HG03342 (cell line): ENCODE measurements at regions not wholly inside any gene's neighbourhood (a gene's known extent, or its start where the extent isn't known, plus 50 kb on each side); places are given as distances from the start of the nearest gene placed in this dataset.
"Not testable (repeated sequence)": the region's sequence is repeated elsewhere in the genome, so short reads cannot be mapped to it uniquely, and the experiment has no call there.

ENCODE experiments used
- ATAC-seq: cut with Tn5 transposase; IDR thresholded peaks from one replicate; pipeline ENCODE4 v1.9.1; 2021; ENCODE audit warnings: mild to moderate bottlenecking, moderate library complexity; ENCODE audit not compliant: unreplicated experiment

DNA sequence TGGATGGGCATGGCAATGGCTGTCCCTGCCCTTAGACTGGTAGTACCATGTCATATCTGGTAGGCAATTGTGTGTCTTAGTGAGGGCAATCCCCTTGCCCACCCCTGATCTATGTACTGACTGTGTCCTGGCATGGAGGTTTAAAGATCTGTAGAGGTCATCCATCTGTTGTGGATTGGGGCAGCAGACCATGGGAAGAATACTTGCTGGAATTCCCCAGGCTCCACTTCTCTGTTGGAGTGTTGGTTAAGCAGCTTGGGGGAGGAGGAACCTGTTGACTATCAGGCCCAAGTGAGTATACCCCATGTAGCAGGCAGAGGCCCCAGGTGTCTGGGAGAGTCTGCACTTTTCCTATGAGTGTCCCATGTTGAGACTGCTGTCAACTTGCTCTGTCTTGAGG is 246.7 kb upstream of the DIPK2B start:
- no peak for ATAC-seq

DNA sequence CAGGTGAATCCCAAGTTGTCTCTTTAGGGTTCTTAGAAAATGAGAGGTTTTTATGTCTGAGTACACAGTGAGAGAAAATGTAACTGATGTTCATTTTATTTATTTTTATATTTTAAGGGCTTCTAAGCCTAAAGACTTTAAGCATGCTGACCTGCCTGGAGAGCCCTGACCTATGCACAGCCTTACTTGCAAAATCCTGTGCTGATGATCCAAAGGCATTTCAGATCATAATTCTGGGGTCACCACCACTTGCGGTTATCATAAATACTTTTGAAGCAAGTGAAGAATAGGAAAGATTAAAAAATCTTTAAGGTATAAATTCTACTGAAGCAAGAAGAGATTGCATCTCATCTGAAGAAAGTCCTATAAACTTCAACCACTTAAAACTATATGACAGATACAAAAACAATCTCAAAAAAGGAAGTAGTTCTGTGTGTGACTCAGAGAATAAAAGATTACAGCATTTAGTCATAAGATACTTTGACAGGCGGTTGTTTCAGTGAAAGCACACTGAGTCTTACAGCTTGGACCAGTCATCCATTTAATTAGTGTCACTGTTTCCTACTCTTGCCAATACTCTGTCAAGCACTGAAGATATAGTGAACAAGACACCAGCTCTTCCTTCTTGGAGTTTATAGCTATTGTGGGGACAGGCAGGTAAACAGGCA is 245.2 kb upstream of the DIPK2B start:
- ATAC-seq, result no peak

DNA sequence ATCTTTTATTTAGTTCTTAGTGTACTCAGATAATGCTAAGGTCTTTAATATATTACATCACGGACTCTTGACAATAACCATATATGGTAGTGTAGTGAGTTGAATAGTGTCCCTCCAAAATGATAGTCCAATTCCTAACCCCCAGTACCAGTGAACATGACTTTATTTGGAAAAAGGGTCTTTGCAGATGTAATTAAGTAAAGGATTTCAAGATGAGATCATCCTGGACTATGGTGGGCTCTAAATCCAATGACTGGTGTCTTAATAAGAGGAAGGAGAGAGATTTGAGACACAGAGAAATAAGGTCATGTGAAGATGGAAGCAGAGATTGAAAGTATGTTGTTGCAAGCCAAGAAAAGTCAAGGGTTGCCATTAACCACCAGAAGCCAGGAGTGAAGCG is 236.5 kb upstream of the DIPK2B start:
- ATAC-seq, result no peak

DNA sequence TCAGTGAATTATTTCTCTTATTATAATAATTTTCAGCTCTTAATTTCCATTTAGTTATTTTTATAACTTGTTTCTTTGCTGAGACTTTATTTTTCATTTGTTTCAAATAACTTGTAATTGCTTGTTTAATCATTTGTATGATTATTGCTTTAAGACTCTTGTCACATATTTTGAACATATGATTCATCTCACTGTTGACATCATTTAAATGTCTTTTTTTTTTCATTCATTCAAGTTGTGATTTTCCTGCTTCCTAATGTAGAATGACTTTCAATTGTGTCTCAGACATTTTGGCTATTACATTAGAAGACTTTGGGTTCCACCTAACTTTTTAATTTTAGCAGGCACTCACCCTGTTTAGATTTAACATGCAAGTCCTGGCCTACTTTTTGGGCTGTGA is 234.8 kb upstream of the DIPK2B start:
- no peak for ATAC-seq

DNA sequence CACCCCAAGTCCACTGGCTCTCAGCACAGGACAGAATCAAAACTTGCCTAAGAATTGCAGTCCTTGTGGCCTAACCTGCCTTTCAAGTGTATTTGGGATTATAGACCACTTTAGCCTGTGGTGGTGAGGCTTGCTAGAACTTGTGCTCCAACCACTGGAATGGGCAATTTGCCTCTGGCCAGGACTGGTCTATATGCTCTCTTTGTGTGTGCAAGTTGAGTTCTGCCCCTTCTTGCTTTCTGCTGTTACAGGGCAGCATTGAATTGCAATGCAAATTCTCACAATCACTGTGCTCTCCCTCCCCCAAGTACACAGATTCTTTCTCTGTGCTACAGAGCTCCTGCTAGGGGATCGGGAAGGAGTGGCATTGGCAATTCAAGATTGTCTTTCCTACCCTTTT is 233.6 kb upstream of the DIPK2B start:
- ATAC-seq, result no peak

DNA sequence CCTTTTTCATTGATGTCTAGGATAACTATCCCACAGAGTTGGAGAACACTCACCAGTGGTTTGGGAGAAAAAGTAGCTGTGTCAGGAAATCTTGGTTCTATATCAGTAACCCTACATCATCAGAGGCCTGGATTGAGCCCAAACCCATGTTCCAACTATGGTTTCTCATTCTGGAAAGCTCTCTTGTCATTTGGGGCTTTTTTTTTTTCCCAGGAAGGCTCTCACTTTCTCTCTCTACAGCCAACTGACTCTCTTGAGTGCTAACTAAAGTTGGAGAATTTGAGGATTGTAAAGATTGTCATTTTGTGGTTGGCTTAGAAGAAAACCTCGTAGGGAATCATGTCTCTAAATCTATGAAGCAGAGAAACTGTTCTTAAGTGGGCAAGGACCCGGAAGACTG is 228.2 kb upstream of the DIPK2B start:
- ATAC-seq, result no peak

DNA sequence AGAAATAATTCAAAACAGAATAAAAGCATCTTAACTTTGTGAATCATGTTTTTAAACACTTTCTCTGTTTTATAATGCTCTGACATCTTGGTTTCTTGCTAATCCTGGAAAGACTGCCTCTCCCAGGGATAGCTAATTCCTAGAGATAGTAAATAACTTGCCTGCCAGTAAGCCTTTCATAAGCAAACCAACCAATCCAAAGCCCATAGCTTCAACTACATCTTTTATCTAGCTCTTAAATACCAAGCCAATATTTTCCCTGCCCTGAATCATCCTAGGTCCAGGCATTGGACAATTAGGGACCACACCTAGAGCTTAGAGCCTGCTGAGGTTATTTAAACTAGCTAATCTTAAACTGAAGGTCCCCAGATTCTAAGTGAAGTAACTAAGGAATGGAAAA is 223.7 kb upstream of the DIPK2B start:
- ATAC-seq, result no peak

DNA sequence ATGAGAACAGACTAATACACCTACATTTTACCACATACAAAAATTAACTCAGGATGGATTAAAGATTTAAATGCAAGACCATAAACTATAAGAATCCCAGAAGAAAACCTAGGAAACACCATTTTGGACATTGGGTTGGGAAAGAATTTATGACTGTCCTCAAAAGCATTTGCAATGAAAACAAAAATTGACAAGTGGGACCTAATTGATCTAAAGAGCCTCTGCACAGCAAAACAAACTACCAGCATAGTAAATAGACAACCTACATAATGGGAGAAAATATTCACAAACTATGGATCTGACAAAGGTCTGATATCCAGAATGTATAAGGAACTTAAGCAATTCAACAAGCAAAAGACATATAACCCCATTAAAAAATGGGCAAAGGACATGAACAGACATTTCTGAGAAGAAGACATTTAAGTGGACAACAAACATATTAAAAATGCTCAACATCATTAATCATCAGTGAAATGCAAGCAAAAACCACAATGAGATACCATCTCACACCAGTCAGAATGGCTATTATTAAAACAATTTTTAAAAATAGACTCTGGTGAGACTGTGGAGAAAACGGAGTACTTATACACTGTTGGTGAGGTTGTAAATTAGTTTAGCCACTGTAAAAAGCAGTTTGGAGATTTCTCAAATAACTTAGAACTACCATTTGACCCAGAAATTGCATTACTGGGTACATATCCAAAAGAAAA is 221.7 kb upstream of the DIPK2B start:
- no peak for ATAC-seq

DNA sequence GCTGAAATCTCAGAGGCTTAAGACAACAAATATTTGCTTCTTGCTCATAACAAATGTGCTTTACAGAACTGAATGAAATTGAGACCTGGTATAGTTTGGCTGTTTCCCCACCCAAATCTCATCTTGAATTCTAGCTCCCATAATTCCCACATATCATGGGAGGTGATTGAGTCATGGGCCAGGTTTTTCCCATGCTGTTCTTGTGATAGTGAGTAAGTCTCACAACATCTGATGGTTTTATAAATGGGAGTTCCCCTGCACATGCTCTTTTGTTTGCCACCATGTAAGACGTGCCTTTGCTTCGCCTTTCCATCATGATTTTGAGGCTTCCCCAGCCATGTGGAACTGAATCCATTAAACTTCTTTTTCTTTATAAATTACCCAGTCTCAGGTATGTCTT is 221.1 kb upstream of the DIPK2B start:
- no peak for ATAC-seq

DNA sequence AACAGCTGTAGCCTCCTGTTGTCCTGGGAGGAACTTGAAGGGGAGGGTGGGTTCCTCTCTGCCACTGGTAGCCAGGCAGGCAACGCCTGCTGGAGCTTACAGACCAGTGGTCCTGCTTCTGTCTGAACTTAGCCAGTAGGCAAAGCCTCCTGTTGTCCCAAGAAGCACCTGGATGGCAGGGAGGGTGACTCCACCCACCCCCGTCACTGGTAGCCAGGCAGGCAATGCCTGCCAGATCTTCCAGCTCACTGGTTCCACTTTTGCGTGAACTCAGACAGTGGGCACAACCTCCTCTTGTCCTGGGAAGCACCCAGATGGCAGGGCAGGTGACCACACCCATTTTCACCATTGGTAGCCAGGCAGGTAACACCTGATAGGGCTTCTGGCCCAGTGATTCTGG is 203.5 kb upstream of the DIPK2B start:
- ATAC-seq, result no peak

DNA sequence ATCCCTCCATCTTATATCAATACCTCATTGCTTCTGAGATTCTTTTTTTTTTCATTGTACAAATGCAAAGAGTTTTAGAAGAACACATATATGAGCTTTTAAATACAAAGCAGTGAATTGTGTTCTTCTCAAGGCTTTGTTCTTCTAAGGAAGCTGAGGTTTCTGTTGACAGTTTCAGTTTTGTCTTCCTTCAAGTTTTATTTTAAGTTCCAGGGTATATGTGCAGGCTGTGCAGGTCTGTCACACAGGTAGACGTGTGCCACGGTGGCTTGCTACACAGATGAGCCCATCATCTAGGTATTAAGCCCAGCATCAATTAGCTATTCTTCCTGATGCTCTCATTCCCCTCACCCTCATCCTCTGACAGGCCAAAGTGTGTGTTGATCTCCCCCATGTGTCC is 201.2 kb upstream of the DIPK2B start:
- no peak for ATAC-seq

DNA sequence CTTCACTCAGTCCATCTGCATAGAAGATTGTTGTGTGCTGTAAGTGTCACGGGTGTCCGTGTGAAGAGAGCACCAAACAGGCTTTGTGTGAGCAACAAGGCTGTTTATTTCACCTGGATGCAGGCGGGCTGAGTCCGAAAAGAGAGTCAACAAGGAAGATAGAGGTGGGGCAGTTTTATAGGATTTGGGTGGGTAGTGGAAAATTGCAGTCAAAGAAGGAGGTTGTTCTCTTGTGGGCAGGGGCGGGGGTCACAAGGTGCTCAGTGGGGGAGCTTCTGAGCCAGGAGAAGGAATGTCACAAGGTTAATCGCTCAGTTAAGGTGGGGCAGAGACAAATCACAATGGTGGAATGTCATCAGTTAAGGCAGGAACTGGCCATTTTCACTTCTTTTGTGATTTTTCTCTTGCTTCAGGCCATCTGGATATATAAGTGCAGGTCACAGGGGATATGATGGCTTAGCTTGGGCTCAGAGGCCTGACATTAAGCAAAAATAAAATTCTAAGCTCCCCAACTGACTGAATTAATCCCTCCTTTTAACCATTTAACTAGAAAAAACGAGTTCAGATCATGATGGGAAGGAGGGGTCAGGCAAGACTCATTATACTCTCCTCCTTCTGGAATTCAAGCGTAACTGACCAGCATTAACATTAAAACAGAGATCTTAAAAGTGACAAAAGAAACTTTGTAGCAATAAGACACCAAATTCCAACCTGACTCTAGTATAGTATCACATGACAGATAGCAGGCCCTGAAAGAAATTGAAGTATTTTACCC is 200.5 kb upstream of the DIPK2B start:
- not testable (repeated sequence) for ATAC-seq

DNA sequence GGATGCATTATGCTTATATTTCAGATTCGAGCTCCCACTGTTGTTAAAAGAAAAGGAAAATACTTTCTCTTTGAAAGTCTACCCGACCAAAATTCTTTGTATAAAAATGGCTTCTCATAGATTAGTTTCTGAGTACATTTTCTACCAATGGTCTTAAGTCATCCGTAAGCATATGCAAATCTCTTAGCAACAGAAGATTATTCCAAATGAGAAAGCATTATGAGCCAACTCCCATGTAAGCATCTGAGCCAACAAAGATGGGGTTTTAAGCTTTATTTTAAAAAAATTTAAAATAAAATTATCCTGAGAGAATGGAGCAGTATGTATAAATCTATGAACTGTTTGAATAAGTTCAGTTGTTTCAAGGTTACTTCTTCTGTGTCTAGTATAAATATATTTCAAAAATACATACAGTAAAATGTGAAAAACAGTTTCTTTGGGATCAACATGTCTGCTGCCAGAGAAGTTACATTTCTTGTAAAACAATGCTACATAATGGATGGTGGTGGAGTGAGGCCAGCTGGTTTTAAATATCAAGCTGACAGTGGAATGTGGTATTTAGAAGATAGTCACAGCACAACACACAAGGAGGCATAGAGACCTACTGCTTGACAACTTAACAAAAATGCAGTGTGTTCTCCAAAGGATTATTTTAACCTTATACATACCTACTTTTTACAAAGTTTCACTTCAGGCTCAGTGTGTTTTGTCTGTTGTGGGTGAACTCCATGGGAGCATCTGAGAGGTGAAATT is 199.5 kb upstream of the DIPK2B start:
- ATAC-seq, result no peak

DNA sequence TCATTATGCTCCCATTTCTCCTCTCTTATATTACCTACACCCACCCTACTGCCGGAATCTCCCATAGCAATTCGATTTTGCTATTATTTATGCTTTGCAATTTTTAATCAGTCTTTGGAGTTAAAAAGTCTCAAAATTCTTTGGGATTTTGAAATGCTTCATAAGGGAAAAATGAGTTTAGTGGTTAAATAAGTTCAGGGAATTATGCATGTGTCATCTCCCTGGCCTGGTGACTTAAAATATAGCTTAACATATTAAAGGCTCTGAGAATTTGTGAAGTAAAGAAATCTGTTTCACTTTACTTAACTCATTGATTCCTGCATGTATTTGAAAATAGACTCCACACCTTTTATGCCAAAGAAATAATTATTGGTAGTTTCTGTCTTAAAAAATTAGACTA is 185.1 kb upstream of the DIPK2B start:
- ATAC-seq, result no peak

DNA sequence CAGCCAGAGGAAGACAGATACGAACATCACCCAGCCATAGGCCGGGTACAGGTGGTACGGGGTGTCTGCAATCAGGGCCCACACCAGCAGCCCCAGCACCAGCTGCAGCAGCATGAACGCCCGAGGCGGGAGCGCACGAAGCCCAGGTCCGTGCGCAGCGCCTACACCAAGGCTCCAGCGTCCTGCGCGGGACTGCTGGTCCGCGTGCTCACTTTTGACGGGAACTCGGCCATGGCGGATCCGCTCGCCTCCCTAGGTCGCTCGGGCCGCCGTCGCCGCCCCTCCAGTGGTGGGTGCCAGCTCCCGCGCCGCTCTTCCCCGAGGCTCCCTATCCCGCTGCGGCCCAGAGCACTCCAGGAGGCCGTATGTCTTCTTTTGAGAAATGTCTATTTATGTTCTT is 181.2 kb upstream of the DIPK2B start:
- no peak for ATAC-seq

DNA sequence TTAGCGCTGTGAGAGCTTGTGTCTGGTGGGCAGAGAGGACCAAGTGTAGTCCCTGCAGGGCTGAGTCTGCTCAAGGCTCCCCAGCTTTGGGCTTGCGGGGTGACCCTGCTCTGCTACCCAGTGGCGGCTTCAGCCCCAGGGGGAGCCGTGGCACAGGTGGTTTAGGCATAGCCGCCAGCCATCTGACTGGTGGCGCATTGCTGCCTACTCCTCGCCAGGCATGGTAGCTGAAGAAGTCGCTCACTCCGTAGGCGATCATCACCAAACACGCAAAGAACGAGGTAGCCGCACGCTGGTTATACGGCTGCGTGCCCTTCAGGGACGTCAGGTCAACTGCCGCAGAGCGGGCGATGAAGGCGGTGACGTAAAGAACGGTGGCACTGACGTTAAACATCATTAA is 180.7 kb upstream of the DIPK2B start:
- ATAC-seq, result no peak

DNA sequence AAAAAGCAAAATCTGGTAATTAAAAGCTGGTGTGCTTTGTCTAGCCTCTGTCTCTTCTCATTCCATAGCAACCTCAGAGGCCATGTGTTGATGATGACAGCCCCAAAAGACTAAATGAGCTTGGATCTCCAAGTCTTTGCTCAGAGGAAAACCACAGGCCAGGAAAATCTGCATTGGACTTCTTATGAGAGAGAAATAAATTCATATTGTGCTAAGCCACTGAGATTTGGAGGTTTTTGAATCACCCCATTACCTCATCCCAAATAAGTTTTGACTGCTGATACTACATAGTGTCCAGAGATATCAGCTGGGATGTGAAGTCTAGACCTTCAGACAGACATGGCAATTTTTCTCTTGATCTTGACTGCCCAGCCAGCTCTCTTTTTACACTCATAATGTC is 178.6 kb upstream of the DIPK2B start:
- ATAC-seq, result no peak

DNA sequence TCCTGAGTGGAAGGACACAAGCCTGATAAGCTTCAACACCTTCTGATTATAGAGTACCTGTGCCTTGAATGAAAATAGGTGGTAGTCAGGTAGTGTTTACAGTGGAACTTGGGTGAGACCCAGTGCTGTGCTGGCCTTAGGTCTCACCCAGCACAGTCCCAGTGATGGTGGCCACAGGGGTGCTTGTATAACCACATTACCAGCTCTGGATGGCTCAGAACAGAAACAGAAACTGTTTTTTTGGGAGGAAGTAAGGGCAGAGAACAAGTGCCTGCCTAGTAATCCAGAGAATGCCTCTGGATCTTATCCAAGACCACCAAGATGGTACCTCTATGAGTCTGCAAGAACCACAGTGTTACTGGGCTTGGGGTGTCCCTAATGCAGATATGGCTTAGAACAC is 171.5 kb upstream of the DIPK2B start:
- ATAC-seq, result no peak

DNA sequence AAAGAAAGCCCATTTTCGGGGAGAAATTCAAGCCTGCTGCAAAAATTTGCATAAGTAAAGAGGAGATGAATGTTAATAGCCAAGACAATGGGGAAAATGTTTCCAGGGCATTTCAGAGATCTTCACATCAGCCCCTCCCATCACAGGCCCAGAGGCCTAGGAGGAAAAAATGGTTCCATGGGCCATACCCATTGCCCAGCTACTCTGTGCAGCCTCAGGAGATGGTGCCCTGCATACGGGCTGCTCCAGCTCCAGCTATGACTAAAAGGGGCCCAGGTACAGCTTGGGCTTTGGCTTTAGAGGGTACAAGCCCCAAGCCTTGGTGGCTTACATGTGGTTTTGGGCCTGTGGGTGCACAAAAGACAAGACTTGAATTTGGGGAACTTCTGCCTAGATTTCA is 168.0 kb upstream of the DIPK2B start:
- ATAC-seq, result no peak

DNA sequence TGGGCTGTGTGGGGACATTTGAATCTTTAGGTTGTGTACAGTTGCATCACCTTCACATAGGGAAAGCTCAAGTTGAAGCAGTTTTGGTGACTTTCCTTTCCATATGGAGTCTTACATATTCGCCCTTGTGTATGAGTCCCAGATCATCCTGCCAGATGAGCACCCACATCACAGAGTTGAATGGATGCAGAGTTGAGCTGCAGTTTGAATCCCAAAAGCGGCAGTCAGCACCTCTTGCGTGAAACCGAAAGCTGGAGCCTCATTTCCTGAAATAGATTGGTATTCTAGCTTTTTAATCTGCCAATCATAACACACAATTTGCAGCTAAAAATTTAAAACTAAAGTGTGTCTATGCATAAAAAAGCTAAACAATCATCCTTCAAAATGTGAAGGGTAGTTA is 162.9 kb upstream of the DIPK2B start:
- ATAC-seq, result no peak

DNA sequence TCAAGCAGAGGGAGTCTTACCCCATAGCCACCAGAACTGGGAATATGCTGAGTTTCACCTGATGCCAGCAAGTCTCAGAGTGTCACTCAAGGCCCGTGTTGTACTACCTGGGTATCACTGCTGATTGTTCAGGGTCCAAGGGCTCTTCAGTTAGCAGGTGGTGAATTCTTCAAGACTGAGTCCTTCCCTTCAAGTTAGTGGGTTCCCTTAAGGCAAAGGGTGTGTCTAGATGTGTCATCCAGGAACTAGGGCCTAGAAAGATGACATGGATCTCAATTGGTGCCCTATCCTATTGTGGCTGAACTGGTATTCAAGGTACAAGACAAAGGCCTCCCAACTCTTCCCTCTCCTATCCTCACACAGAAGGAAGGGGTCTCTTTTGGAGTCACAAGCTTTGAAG is 159.9 kb upstream of the DIPK2B start:
- ATAC-seq, result no peak
